ENCODE measurements at regions not wholly inside any gene's neighbourhood (a gene's known extent, or its start where the extent isn't known, plus 50 kb on each side); places are given as distances from the start of the nearest gene placed in this dataset.
"Not testable (repeated sequence)": the region's sequence is repeated elsewhere in the genome, so short reads cannot be mapped to it uniquely, and the experiment has no call there.

GRCh38 chr4:187910741-187911140 is 84.8 kb upstream of the ZFP42 start:
- in situ Hi-C loops (cut with HindIII; ENCODE audit: low pct_ligation_motif_present, low sequenced_read_pairs), result no loop called here
- H3K27me3 ChIP-seq (replicated peaks), result no peaks in the 10 kb centered on the region
- no peak for DNase-seq
- no peak overlapping the region for H3K4me3 ChIP-seq (ENCODE audit: low read depth, low read length)
- H3K36me3 ChIP-seq (replicated peaks), result no peaks in the 10 kb centered on the region
- no peak overlapping the region for H3K27ac ChIP-seq
- no peak for TF ChIP-seq CTCF (IDR thresholded peaks at IDR 0.05; ENCODE audit: low read depth, low read length, missing control alignments)

- DNase-seq; in situ Hi-C loops (cut with HindIII; ENCODE audit: low pct_ligation_motif_present, low sequenced_read_pairs); H3K4me3 ChIP-seq (ENCODE audit: low read depth, low read length); H3K36me3 ChIP-seq (replicated peaks); H3K27ac ChIP-seq; H3K27me3 ChIP-seq (replicated peaks): not testable (repeated sequence)
Observed at GRCh38 chr4:187915406-187915805, 80.2 kb upstream of the ZFP42 start.

GRCh38 chr4:187919966-187920365 is 75.6 kb upstream of the ZFP42 start:
- H3K27ac ChIP-seq, result no peak overlapping the region
- no peak for DNase-seq
- TF ChIP-seq CTCF (IDR thresholded peaks at IDR 0.05; ENCODE audit: low read depth, low read length, missing control alignments), result no peak
- H3K27me3 ChIP-seq (replicated peaks), result no peaks in the 10 kb centered on the region
- in situ Hi-C loops (cut with HindIII; ENCODE audit: low pct_ligation_motif_present, low sequenced_read_pairs), result no loop called here
- H3K4me3 ChIP-seq (ENCODE audit: low read depth, low read length), result no peak overlapping the region
- H3K36me3 ChIP-seq (replicated peaks), result no peaks in the 10 kb centered on the region

- in situ Hi-C loops (cut with HindIII; ENCODE audit: low pct_ligation_motif_present, low sequenced_read_pairs), result no loop called here
- Histone ChIP-seq H3K36me3 (replicated peaks) (no peaks in the 10 kb centered on the region), H3K27ac (no peak overlapping the region), H3K27me3 (replicated peaks) (no peaks in the 10 kb centered on the region), H3K4me3 (ENCODE audit: low read depth, low read length) (no peak overlapping the region)
- no peak for TF ChIP-seq CTCF (IDR thresholded peaks at IDR 0.05; ENCODE audit: low read depth, low read length, missing control alignments)
- DNase-seq, result no peak
Observed at GRCh38 chr4:187921946-187922623, 73.5 kb upstream of the ZFP42 start.

- H3K4me3 ChIP-seq (ENCODE audit: low read depth, low read length), result no peak overlapping the region
- H3K27ac ChIP-seq, result no peak overlapping the region
- peak; percentile 40 for TF ChIP-seq CTCF (IDR thresholded peaks at IDR 0.05; ENCODE audit: low read depth, low read length, missing control alignments)
- no peaks in the 10 kb centered on the region for H3K27me3 ChIP-seq (replicated peaks)
- no peak for DNase-seq
- H3K36me3 ChIP-seq (replicated peaks), result no peaks in the 10 kb centered on the region
- in situ Hi-C loops (cut with HindIII; ENCODE audit: low pct_ligation_motif_present, low sequenced_read_pairs), result no loop called here
Observed at GRCh38 chr4:187929024-187929423, 66.5 kb upstream of the ZFP42 start.

GRCh38 chr4:187934766-187935165 is 60.8 kb upstream of the ZFP42 start:
- TF ChIP-seq CTCF (IDR thresholded peaks at IDR 0.05; ENCODE audit: low read depth, low read length, missing control alignments), result no peak
- Histone ChIP-seq H3K4me3 (ENCODE audit: low read depth, low read length) (no peak overlapping the region), H3K27ac (no peak overlapping the region), H3K27me3 (replicated peaks) (no peaks in the 10 kb centered on the region), H3K36me3 (replicated peaks) (no peaks in the 10 kb centered on the region)
- no peak for DNase-seq
- in situ Hi-C loops (cut with HindIII; ENCODE audit: low pct_ligation_motif_present, low sequenced_read_pairs), result no loop called here
